WTC11 (cell line): ENCODE measurements at regions not wholly inside any gene's neighbourhood (a gene's known extent, or its start where the extent isn't known, plus 50 kb on each side); places are given as distances from the start of the nearest gene placed in this dataset.

Source experiments
- ATAC-seq: fragments of 200-7000 bp; cut with Tn5 transposase; 2 replicates; pipeline ENCODE4 v1.10.0; 2021; ENCODE audit warnings: mild to moderate bottlenecking, moderate library complexity
- CTCF ChIA-PET: fragments of 300-600 bp; sonication (Branson Sonifier 250); formaldehyde crosslinking; loops from one replicate; lab custom pipeline; 2021; ENCODE audit warnings: antibody characterized with exemption; lab: Charles Lee
- POLR2A ChIA-PET: fragments of 350-600 bp; sonication (Branson Sonifier 250); formaldehyde crosslinking; loops from one replicate; lab custom pipeline; 2021; ENCODE audit warnings: antibody characterized with exemption; lab: Charles Lee
- DNase-seq: peaks from one replicate; pipeline ENCODE4 v3.0.0; 2021; ENCODE audit warnings: low spot score
- H3K27ac Mint-ChIP-seq: 2 replicates; pipeline ENCODE4 v1.8.0; 2021; ENCODE audit warnings: mixed read lengths
- H3K27me3 Mint-ChIP-seq: 2 replicates; pipeline ENCODE4 v1.8.0; 2021; ENCODE audit warnings: low read depth, mild to moderate bottlenecking, moderate library complexity, mixed read lengths
- H3K36me3 Mint-ChIP-seq: 2 replicates; pipeline ENCODE4 v1.8.0; 2021; ENCODE audit warnings: mixed read lengths
- H3K4me1 Mint-ChIP-seq: 2 replicates; pipeline ENCODE4 v1.8.0; 2022; ENCODE audit warnings: mixed read lengths
- H3K4me3 Mint-ChIP-seq: 2 replicates; pipeline ENCODE4 v1.8.0; 2021; ENCODE audit warnings: mild to moderate bottlenecking, moderate library complexity, mixed read lengths
- H3K9me3 Mint-ChIP-seq: 2 replicates; pipeline ENCODE4 v1.8.0; 2021; ENCODE audit warnings: mixed read lengths
- CREB1 ChIP-seq: sonication (generic); formaldehyde crosslinking; IDR thresholded peaks from 2 replicates; pipeline ENCODE4 v1.8.0; 2023; ENCODE audit warnings: mild to moderate bottlenecking, missing genetic modification reagents
- FOXJ3 ChIP-seq: sonication (generic); formaldehyde crosslinking; IDR thresholded peaks from 2 replicates; pipeline ENCODE4 v1.9.0; 2021; ENCODE audit warnings: missing genetic modification reagents, mild to moderate bottlenecking, borderline replicate concordance
- GABPB1 ChIP-seq: sonication (generic); formaldehyde crosslinking; IDR thresholded peaks from 2 replicates; pipeline ENCODE4 v1.8.1; 2023; ENCODE audit warnings: mild to moderate bottlenecking, missing genetic modification reagents
- JUN ChIP-seq: sonication (generic); formaldehyde crosslinking; IDR thresholded peaks from 2 replicates; pipeline ENCODE4 v1.8.0; 2023; ENCODE audit warnings: mild to moderate bottlenecking, missing genetic modification reagents
- NFYB ChIP-seq: sonication (generic); formaldehyde crosslinking; conservative IDR thresholded peaks from 2 replicates; pipeline ENCODE4 v1.8.0; 2022; ENCODE audit warnings: low read depth, missing genetic modification reagents
- NR2C2 ChIP-seq: sonication (generic); formaldehyde crosslinking; IDR thresholded peaks from 2 replicates; pipeline ENCODE4 v1.8.0; 2022; ENCODE audit warnings: mild to moderate bottlenecking, missing genetic modification reagents
- RELA ChIP-seq: sonication (generic); formaldehyde crosslinking; IDR thresholded peaks from 2 replicates; pipeline ENCODE4 v1.8.1; 2022; ENCODE audit warnings: missing genetic modification reagents, mild to moderate bottlenecking, borderline replicate concordance
- SMAD3 ChIP-seq: sonication (generic); formaldehyde crosslinking; IDR thresholded peaks from 2 replicates; pipeline ENCODE4 v1.8.0; 2022; ENCODE audit warnings: missing genetic modification reagents, mild to moderate bottlenecking, borderline replicate concordance
- ZBTB21 ChIP-seq: sonication (generic); formaldehyde crosslinking; IDR thresholded peaks from 2 replicates; pipeline ENCODE4 v1.8.1; 2023; ENCODE audit warnings: mild to moderate bottlenecking, missing genetic modification reagents, borderline replicate concordance
- ZNF121 ChIP-seq: sonication (generic); formaldehyde crosslinking; IDR thresholded peaks from 2 replicates; pipeline ENCODE4 v1.8.0; 2023; ENCODE audit warnings: missing genetic modification reagents
- ZNF317 ChIP-seq: sonication (generic); formaldehyde crosslinking; IDR thresholded peaks from 2 replicates; pipeline ENCODE4 v1.8.1; 2023; ENCODE audit warnings: low read depth, mild to moderate bottlenecking, moderate library complexity, missing genetic modification reagents, borderline replicate concordance
- ZNF416 ChIP-seq: fragments of 250-450 bp; sonication (Bioruptor Pico); IDR thresholded peaks from 2 replicates; pipeline ENCODE4 v1.9.0; 2021; ENCODE audit warnings: mild to moderate bottlenecking, inconsistent platforms
- TF ChIP-seq, protein P1 (sequence below): sonication (generic); formaldehyde crosslinking; IDR thresholded peaks from 2 replicates; pipeline ENCODE4 v1.8.0; 2022; ENCODE audit warnings: mild to moderate bottlenecking, missing genetic modification reagents
- TF ChIP-seq, protein P2 (sequence below): sonication (generic); formaldehyde crosslinking; conservative IDR thresholded peaks from 2 replicates; pipeline ENCODE4 v1.8.1; 2023; ENCODE audit warnings: mild to moderate bottlenecking, low read depth, missing genetic modification reagents, moderate library complexity
- TF ChIP-seq, protein P3 (sequence below): sonication (generic); formaldehyde crosslinking; IDR thresholded peaks from 2 replicates; pipeline ENCODE4 v1.8.1; 2022; ENCODE audit warnings: low read depth, missing genetic modification reagents, borderline replicate concordance
- TF ChIP-seq, protein P4 (sequence below): sonication (generic); formaldehyde crosslinking; IDR thresholded peaks from 2 replicates; pipeline ENCODE4 v1.8.0; 2022; ENCODE audit warnings: mild to moderate bottlenecking, missing genetic modification reagents
- TF ChIP-seq, protein P5 (sequence below): sonication (generic); formaldehyde crosslinking; conservative IDR thresholded peaks from 2 replicates; pipeline ENCODE4 v1.8.1; 2022; ENCODE audit warnings: mild to moderate bottlenecking, missing genetic modification reagents
- TF ChIP-seq, protein P6 (sequence below): sonication (generic); formaldehyde crosslinking; IDR thresholded peaks from 2 replicates; pipeline ENCODE4 v1.8.0; 2022; ENCODE audit warnings: missing genetic modification reagents

DNA sequence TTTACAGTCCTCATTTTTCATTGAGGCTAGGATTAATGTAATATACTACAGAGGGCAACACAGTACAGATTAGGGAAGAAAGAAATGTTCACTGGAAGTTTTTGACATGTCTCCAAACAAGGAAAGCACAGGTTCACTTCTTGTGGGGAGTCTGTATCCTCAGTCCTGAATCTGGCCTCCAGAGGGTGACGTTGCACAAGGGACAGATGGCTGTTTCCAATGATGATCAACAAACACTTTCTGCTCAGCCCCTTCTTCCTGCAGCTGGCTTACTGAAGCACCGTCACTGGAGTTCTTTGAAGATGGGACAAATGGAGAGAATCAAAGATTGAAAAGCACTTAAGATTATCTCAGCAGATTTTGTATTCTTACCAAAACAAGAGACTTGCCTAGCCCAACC lies 123.3 kb upstream of the OR4E1 start:
- TF ChIP-seq ZBTB21 (CRISPR knock-in tag) (no peak), JUN (no peak), NR2C2 (CRISPR knock-in tag) (no peak), ZNF416 (CRISPR knock-in tag) (no peak), GABPB1 (CRISPR knock-in tag) (no peak), FOXJ3 (CRISPR knock-in tag) (no peak), NFYB (CRISPR knock-in tag) (no peak), SMAD3 (CRISPR knock-in tag) (no peak), CREB1 (CRISPR knock-in tag) (no peak), RELA (CRISPR knock-in tag) (no peak), ZNF317 (CRISPR knock-in tag) (no peak), ZNF121 (CRISPR knock-in tag) (no peak)
- TF ChIP-seq, protein P1, sequence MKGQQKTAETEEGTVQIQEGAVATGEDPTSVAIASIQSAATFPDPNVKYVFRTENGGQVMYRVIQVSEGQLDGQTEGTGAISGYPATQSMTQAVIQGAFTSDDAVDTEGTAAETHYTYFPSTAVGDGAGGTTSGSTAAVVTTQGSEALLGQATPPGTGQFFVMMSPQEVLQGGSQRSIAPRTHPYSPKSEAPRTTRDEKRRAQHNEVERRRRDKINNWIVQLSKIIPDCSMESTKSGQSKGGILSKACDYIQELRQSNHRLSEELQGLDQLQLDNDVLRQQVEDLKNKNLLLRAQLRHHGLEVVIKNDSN = no peak
- TF ChIP-seq, protein P2, sequence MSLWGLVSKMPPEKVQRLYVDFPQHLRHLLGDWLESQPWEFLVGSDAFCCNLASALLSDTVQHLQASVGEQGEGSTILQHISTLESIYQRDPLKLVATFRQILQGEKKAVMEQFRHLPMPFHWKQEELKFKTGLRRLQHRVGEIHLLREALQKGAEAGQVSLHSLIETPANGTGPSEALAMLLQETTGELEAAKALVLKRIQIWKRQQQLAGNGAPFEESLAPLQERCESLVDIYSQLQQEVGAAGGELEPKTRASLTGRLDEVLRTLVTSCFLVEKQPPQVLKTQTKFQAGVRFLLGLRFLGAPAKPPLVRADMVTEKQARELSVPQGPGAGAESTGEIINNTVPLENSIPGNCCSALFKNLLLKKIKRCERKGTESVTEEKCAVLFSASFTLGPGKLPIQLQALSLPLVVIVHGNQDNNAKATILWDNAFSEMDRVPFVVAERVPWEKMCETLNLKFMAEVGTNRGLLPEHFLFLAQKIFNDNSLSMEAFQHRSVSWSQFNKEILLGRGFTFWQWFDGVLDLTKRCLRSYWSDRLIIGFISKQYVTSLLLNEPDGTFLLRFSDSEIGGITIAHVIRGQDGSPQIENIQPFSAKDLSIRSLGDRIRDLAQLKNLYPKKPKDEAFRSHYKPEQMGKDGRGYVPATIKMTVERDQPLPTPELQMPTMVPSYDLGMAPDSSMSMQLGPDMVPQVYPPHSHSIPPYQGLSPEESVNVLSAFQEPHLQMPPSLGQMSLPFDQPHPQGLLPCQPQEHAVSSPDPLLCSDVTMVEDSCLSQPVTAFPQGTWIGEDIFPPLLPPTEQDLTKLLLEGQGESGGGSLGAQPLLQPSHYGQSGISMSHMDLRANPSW (CRISPR knock-in tag) = no peak
- TF ChIP-seq, protein P3, sequence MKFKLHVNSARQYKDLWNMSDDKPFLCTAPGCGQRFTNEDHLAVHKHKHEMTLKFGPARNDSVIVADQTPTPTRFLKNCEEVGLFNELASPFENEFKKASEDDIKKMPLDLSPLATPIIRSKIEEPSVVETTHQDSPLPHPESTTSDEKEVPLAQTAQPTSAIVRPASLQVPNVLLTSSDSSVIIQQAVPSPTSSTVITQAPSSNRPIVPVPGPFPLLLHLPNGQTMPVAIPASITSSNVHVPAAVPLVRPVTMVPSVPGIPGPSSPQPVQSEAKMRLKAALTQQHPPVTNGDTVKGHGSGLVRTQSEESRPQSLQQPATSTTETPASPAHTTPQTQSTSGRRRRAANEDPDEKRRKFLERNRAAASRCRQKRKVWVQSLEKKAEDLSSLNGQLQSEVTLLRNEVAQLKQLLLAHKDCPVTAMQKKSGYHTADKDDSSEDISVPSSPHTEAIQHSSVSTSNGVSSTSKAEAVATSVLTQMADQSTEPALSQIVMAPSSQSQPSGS (CRISPR knock-in tag) = no peak
- TF ChIP-seq, protein P4, sequence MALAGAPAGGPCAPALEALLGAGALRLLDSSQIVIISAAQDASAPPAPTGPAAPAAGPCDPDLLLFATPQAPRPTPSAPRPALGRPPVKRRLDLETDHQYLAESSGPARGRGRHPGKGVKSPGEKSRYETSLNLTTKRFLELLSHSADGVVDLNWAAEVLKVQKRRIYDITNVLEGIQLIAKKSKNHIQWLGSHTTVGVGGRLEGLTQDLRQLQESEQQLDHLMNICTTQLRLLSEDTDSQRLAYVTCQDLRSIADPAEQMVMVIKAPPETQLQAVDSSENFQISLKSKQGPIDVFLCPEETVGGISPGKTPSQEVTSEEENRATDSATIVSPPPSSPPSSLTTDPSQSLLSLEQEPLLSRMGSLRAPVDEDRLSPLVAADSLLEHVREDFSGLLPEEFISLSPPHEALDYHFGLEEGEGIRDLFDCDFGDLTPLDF = no peak
- TF ChIP-seq, protein P5, sequence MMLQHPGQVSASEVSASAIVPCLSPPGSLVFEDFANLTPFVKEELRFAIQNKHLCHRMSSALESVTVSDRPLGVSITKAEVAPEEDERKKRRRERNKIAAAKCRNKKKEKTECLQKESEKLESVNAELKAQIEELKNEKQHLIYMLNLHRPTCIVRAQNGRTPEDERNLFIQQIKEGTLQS (CRISPR knock-in tag) = no peak
- TF ChIP-seq, protein P6, sequence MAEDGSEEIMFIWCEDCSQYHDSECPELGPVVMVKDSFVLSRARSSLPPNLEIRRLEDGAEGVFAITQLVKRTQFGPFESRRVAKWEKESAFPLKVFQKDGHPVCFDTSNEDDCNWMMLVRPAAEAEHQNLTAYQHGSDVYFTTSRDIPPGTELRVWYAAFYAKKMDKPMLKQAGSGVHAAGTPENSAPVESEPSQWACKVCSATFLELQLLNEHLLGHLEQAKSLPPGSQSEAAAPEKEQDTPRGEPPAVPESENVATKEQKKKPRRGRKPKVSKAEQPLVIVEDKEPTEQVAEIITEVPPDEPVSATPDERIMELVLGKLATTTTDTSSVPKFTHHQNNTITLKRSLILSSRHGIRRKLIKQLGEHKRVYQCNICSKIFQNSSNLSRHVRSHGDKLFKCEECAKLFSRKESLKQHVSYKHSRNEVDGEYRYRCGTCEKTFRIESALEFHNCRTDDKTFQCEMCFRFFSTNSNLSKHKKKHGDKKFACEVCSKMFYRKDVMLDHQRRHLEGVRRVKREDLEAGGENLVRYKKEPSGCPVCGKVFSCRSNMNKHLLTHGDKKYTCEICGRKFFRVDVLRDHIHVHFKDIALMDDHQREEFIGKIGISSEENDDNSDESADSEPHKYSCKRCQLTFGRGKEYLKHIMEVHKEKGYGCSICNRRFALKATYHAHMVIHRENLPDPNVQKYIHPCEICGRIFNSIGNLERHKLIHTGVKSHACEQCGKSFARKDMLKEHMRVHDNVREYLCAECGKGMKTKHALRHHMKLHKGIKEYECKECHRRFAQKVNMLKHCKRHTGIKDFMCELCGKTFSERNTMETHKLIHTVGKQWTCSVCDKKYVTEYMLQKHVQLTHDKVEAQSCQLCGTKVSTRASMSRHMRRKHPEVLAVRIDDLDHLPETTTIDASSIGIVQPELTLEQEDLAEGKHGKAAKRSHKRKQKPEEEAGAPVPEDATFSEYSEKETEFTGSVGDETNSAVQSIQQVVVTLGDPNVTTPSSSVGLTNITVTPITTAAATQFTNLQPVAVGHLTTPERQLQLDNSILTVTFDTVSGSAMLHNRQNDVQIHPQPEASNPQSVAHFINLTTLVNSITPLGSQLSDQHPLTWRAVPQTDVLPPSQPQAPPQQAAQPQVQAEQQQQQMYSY (CRISPR knock-in tag) = no peak
- Mint-ChIP-seq H3K9me3 (peaks cover 18% of the 10 kb centered on the region), H3K27me3 (peaks cover 80% of the 10 kb centered on the region), H3K4me1 (peaks cover 4% of the 10 kb centered on the region), H3K36me3 (peaks cover 5% of the 10 kb centered on the region; the same call in 1 of the 2 replicates), H3K27ac (no peak overlapping the region), H3K4me3 (no peak overlapping the region)
- ChIA-PET CTCF (interaction anchor here (0.6 to 1.7 kb wide), 7 partner anchors 11 to 73 kb away, joined by 3 to 7 read pairs (median 3); no protein-coding TSS in a partner anchor), POLR2A (no interaction called here)
- ATAC-seq (peak; percentile 58), DNase-seq (no peak)
